HG03108 (cell line): ENCODE measurements at regions not wholly inside any gene's neighbourhood (a gene's known extent, or its start where the extent isn't known, plus 50 kb on each side); places are given as distances from the start of the nearest gene placed in this dataset.
"Not testable (repeated sequence)": the region's sequence is repeated elsewhere in the genome, so short reads cannot be mapped to it uniquely, and the experiment has no call there.

Source experiments
- ATAC-seq: cut with Tn5 transposase; IDR thresholded peaks from one replicate; pipeline ENCODE4 v1.9.1; 2021; ENCODE audit warnings: moderate library complexity; ENCODE audit not compliant: unreplicated experiment

DNA sequence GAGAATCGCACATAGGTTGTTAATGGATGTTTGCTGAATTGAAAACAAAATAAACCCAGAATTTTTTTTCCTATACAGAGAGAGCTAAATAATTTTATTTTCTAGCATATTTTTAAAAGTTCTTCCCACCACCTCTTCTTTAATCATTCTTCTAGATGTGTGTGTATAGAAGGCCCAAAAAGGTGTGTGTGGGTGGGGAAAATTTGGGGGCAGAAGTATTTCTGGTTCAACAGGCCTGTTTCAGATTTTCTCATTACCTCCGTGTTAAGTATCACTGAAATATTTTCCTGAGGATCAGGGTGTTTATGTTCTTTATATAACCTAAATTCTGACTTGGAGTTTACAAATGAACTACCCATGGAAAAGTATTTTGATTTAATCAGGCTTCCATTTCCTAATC is 144.2 kb upstream of the ZNF804B start:
- no peak for ATAC-seq

DNA sequence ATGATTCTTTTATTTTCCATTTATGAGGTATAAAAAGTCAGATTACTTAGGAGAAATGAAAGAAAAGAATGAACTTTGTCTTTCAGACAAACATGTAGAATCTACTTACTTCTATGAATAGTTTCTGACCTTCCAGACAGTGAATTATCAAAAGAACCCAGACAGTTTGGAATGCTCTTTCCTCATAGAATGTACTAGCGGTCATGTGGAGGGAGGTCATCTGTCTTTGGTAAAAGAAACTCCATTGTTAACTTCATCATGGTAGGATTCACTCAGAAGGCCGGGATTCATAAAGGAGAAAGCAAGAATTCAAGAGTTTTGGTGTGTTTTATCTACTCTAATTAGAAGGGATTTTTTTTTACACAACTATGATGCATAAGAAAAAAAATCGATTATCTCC is 144.8 kb upstream of the ZNF804B start:
- ATAC-seq, result no peak

DNA sequence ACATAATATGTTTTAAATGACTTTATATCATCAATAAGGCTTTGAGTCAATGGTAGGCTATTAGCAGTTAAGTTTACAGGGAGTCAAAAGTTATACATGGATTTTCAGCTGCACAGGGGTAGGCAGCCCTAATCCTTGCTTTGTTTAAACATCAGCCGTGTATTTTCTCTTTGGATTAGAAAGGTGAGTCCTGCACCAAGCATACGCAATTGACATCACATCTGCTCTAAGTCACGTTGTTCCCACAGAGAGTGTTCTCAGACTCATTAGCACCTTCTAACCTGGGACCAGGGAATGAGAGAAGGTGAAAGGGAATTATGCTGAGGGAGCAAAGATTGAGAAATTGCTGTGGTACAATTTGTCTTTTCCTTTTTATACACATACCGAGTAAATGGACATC is 148.6 kb upstream of the ZNF804B start:
- ATAC-seq, result no peak

DNA sequence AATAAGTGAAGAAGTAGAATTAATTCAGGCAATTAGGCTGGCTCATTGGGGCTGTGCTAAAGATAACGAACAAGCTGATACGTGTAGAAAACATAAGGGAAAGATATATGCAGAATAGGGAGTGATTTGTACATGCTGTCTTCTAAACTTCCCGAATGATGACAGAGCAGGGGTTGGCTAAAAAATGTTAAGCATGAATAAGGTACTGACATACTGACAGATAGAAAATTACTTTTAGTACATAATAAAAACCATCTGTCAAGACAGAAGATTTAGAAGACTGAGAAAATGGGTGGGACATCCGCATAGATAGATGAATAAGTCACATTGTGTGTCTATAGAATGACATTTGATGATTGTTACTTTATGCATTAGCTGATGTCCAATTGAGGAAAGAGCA is 158.8 kb upstream of the ZNF804B start:
- no peak for ATAC-seq

DNA sequence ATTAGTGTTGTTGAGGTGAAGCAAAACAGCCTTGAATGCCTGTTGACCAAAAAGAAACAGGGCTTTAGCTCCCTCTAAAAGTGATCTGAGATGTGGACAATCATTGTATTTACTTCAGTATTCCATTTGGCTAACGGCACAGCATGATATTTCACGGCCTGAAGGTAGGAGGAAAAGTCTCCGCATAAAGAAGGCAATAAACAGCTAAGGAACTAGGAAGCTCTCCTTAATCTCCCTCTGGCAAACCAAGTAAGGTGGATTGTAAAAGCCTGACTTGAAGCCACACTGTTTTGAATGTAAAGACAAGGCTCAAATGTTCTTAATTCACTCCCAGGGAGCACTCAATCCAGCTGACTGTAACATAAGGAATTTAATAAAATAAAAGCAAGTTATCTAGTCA is 160.0 kb upstream of the ZNF804B start:
- no peak for ATAC-seq

DNA sequence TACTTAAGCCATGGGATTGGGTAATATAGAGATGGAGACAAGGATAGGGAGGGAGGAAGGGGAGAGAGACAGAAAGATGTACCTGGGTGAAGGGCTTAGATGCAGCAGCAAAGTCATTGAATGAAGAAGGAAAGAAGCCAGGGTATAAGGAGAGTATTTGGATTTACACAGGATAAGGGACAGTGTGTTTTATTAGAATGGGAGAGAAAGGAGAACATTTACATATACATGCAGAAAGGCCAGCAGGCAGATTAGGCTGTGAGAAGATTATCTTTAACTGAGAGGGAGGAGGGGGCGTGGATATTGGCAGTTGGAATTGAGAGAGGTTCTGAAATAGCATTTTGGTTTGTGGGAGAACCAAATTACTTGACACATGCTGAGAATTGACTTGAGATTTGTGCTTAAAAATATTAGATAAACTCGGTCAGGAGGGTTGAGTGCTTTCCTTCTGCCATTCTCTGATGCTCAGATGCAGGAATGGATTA is 161.5 kb upstream of the ZNF804B start:
- ATAC-seq, result no peak

DNA sequence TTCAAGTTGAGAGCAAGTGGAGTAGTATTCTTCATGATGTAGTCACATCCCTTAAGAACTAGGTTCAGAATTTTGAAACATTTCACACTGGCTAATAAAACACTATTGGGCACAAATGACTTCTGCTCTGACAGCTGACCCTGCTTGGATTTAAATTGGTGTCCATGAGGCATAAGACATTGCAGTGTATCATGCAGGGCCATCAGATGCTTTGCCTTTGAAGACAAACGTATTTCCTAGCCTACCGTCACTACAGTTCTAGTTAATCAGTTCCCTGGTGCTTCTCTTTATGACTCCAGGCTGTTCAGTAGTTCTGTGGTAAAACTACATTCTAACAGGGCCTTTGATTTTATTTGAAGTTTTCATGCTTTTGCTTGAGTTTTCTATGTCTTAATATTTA is 168.5 kb upstream of the ZNF804B start:
- ATAC-seq, result no peak

DNA sequence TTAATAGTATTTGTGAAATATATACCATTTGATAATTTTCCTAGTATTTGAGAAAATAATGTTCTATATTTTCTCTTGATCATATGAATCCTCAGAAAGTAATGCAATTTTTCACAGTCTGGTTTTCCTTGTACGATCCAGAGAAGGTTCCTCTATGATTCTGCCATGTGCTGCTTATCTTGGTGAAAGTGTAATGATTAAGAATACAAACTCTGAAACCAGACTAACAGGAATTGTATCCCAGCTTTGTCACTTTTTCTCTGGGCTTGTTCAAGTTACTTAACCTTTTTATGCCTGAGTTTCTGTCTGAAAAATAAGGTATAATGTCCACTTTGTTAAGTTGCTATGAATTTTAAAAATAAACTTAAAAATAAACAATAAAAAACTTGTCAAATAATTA is 169.6 kb upstream of the ZNF804B start:
- no peak for ATAC-seq

DNA sequence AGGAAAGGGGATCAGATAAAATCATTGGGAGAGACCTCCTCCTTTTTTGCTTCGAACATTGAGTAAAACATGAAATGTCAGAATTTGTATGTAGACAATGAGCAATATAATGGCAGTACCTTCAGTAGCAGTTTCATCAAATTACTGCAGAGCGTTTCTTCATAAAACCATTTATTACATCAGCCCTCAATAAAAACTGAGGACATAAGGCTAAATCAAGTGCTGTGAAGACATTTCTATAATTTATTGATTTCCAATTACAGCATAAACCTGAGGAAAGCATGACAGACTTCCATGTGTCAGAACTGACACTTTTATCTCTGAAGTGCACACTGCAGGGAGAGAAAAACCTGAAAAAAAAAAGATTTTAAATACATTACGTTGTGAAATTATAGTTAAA is 172.6 kb upstream of the ZNF804B start:
- no peak for ATAC-seq

DNA sequence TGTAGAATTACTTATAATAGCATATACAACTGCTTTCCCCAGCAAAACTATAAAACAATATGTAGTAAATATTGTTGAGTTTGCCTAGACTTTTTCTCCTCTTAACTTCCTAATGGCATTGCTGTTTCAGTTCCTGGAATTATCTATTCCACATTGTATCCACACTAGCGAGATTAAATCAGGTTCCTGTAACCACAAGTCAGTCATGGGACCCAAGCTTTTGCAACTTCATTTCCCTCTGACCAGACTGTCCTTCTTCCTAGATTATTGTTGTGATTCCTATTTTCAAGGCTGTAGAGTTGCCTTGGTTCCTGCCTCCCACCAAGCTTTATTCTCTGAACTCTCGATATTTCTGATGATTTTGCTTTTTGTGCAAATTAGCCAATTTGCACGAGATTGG is 173.3 kb upstream of the ZNF804B start:
- no peak for ATAC-seq

DNA sequence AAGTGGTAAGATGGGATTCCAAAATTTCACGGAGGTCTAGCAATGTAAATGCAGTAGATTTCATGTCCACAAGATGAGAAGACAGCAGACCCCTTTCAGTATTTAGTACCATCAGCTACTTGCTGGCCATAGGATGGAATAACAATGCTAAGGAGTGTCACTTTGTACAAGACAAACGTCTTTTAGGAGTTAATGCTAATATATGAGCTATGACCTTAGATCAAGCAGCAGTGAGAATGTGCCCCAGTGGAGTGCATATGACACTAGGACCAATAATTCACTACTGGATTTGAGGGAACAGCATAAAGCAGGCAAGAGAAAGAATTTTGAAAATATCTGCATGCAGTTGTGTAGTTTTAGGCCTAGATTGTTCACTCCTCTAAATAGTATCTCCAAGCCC is 182.8 kb upstream of the ZNF804B start:
- ATAC-seq, result no peak

DNA sequence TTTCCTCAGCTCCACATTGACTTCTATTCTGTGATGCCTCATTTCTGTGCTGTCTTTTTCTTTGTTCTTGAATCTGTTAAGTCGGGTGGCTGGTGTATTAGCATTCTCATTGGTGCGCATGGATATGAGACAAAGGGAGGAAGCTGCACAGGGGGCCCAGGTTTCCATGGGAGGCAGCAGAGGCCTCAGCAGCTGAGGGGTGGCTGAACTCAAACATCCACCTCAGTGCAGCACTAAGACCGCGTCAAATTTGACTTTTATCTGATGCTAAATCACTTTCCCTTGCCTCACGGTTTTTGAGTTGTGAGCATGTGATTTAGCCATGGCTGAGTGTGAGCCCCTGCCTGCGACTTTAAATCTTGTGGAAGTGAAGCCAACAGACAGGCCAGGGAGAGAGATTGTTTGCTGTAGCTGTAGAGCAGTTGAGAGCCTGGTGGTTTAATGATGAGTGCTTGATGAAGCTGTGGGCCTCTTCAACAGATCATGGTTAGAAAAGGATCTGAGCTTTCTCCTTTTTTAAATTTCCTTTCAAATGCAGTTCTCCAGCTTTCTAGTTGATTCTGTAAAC is 193.3 kb upstream of the ZNF804B start:
- ATAC-seq, result no peak

DNA sequence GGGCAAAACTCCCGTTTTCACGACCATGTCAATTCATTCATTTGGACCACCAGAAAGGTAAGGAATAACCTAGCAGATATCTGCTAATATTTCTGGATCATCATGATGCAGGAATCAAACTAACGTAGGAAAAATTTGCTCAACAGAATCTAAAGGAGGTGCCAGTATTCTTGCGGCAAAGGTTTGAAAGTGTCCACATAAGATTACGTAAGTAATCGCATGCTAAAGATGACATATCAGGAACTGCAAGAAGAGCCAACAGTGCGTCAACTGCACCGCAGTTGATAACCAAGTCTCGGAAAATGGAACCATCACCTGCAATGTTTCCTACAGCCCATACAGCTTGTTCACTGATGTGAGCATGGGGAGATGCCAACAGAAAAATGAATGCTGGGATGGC is 194.1 kb upstream of the ZNF804B start:
- no peak for ATAC-seq

DNA sequence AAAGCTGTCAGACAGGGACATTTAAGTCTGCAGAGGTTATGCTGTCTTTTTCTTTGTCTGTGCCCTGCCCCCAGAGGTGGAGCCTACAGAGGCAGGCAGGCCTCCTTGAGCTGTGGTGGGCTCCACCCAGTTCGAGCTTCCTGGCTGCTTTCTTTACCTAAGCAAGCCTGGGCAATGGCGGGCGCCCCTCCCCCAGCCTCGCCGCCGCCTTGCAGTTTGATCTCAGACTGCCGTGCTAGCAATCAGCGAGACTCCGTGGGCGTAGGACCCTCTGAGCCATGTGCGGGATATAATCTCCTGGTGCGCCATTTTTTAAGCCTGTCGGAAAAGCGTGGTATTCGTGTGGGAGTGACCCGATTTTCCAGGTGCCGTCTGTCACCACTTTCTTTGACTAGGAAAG is 203.1 kb upstream of the ZNF804B start:
- ATAC-seq, result not testable (repeated sequence)

DNA sequence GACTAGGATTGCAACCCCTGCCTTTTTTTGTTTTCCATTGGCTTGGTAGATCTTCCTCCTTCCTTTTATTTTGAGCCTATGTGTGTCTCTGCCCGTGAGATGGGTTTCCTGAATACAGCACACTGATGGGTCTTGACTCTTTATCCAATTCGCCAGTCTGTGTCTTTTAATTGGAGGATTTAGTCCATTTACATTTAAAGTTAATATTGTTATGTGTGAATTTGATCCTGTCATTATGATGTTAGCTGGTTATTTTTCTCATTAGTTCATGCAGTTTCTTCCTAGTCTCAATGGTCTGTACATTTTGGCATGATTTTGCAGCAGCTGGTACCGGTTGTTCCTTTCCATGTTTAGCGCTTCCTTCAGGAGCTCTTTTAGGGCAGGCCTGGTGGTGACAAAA is 204.7 kb upstream of the ZNF804B start:
- not testable (repeated sequence) for ATAC-seq

DNA sequence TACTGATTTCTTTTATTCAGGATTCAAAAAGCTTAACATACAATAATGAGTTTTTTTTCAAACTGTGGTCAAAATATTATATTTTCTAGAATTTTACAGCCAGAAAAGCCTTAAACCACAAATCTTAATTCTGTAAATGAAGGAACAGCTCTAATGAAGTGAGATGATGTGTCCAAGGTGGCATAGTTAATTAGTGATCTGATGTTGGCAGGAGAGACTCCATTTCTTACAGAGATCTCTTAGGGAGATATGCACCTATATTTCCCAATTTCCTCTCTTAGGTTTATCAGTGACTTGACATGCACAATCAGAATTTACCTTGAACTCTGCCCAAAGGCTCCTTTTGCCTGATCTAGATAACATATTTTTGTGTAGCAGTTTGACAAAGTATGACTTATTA is 211.1 kb upstream of the ZNF804B start:
- no peak for ATAC-seq

DNA sequence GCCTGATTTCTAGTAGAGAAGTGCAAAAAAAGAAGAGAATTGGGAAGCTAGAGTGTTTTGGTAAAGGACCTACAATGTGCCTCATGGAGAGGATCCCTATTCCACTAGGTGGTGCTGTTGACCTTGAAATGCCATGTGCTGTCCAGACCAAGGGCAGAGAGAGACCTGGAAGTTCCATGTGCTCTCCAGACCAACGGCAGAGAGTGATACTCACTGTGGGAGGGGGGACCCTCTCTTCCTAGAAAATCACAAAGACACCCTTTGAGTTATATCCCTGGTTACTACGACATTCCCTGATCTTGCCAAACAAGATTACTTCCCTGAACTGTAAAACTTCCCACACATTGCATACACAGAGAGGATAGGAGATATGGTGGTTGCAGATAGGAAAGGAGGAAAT is 212.7 kb upstream of the ZNF804B start:
- no peak for ATAC-seq

DNA sequence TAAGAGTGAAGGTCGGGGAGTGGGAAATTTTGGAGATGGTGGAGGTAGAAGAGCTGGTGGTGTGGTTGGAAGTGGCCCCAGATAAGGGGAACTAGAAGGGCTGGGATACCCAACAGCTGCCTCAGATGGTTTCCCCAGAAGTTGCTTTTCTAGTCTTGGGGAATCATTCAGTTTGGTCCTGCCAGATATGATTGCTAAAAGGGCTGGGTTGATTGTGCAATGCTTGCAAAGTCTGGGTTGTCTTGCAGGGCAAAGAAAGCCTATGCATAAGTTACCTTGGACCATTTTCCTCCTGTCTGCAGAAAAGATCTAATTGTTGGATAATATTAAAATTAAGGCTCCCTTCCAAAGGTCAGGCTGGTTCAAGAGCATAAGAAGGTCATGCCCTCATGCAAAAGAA is 213.8 kb upstream of the ZNF804B start:
- no peak for ATAC-seq

DNA sequence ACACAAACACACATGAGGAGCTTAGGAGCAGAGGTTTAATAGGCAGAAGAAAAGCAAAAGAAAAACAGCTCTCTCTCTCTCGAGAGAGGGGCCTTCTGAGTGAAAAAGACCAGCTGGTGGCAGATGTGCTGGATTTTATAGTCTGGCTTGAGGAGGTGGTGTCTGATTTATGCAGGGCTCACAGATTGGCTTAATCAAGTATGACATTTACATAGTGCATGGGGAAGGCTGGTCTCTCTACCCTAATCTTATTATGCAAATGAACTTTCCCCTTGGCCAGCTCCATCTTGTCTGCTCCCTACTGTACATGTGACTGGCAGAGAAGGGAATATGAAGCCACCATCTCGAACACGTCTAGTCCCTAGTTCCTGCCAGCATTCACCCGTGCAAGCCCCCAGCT is 219.5 kb upstream of the ZNF804B start:
- no peak for ATAC-seq

DNA sequence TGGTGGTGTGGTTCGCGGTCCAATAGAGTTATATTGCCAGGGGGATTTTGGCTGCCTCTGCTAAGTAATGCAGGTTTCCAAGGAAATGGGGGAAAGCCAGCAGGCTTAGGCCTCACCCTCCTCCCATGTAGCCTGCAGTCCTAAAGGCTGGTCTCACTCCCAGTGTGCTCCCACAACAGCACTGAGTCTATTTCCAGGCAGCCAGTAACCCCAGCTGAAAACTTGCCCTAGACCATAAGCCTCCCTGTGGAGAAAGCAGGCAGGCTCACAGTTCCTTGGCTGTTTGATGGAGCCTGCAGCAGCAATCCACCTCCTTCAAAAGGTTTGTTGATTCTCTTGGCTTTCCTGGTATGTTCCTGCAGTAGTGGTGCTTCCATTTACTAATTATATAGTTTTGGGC is 220.0 kb upstream of the ZNF804B start:
- no peak for ATAC-seq

DNA sequence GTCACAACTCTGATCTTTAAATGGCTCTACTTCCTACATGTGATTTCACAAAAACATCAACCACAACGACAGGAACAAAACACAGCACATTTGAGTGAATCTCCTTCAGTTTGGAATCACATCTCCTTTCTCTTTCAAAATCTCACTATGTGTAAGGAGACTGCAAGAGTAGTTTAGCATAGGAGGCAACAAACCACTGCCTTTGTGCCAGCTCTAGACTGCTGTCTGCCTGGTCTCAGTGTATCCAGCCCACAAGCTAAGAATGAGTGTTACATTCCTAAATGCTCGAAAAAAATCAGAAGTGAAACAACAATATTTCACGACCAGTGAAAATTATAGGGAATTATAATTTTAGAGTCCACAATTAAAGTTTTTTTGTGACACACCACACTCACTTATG is 217.0 kb upstream of the STEAP4 start:
- no peak for ATAC-seq

DNA sequence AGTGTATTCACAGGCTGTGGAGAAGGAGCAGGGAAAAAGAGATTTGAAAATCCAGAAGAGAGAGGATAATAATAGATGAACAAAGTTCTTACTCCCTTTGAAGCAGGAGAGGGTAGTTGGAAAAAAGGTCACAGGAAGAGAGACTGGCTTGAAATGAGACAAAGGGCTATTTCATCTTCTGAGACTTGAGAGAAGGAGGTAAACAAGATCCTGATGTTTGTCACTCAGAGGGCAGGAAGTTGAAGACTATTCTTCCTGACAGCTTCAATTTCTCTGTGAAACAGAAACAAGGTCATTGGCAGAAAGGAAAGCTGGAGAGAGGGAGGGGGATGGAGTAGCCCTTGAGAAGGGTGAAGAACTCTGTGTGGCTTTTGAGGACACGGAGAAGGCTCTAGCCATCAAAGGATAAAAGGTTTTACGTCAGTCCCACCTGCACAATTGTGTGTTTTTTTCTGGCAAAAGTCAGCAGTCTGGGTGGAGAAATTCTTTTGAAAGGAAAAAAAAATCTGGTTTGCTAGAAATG is 216.1 kb upstream of the STEAP4 start:
- ATAC-seq, result no peak

DNA sequence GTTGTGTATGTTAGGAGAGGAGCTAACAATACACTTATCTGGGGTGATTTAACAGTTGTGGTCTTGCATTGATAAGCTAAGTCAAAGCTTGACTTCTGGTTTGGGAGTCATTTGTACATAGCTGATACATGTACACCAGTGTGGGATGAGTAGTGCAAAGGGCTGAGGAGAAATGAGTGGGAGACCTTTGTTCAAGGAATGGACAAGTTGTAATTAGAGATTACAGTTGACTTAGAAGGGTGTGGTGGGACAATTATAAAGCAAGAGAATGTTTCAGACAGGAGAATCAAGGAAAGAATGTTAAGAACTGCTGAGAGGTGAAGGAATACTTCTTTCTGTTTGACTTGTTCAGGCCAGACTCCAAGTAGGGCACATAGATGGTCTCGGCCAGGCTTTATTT is 209.7 kb upstream of the STEAP4 start:
- no peak for ATAC-seq
